ENCODE measurements at regions not wholly inside any gene's neighbourhood (a gene's known extent, or its start where the extent isn't known, plus 50 kb on each side); places are given as distances from the start of the nearest gene placed in this dataset.

DNA sequence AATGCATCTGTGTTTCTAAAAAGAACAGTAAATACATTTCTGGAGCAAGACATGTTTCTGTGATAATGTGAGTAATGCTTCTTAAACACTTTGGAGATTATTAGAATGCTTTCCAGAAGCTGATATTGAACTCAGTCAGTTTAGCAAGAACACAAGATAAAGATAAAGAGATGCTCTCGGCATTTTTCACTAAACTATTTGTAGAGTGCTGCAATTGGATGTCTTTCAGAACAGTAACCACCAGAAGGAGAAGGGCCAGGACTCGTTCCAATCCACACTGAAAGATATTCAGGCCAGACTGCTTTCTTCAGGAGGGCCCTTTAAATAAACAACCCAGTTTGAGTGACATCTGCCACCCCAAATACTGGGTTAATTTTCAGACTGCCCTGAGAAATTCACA, 456.0 kb downstream of the TBC1D4 start:
- DNase-seq (ENCODE audit: low read depth), result no peak
- no peak for TF ChIP-seq MYC (IDR thresholded peaks at IDR 0.05; ENCODE audit: low read depth, low read length)
- no peak for TF ChIP-seq CTCF (IDR thresholded peaks at IDR 0.05; ENCODE audit: low read depth, low read length)
- no peak for TF ChIP-seq POLR2A (IDR thresholded peaks at IDR 0.05; ENCODE audit: extremely low read depth, insufficient read length)
- TF ChIP-seq, protein P1, sequence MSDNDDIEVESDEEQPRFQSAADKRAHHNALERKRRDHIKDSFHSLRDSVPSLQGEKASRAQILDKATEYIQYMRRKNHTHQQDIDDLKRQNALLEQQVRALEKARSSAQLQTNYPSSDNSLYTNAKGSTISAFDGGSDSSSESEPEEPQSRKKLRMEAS (IDR thresholded peaks at IDR 0.05; ENCODE audit: low read depth, low read length), result no peak
- H3K4me3 ChIP-seq (ENCODE audit: low read depth, low read length), result no peak overlapping the region

DNA sequence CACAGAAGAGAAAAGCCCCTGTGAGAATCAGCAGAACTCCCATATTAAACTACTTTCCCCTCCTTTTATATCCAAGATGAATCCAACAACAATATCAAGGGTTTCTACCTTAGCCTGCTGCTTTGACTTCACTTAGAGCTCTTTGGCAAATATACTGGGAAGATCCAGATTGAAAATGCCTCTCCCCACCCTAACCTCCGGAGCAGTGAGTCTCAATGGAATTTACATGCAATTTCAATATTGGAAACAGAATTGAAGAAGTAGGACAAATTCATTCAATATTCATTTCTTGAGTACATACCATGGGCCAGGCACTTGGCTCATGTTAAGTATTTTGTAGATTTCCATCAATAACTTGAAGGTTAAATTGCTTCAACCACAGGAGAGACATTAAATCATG, 457.4 kb downstream of the TBC1D4 start:
- DNase-seq (ENCODE audit: low read depth), result no peak
- no peak overlapping the region for H3K4me3 ChIP-seq (ENCODE audit: low read depth, low read length)
- TF ChIP-seq, protein P1 (IDR thresholded peaks at IDR 0.05; ENCODE audit: low read depth, low read length), result no peak
- no peak for TF ChIP-seq POLR2A (IDR thresholded peaks at IDR 0.05; ENCODE audit: extremely low read depth, insufficient read length)
- no peak for TF ChIP-seq CTCF (IDR thresholded peaks at IDR 0.05; ENCODE audit: low read depth, low read length)
- TF ChIP-seq MYC (IDR thresholded peaks at IDR 0.05; ENCODE audit: low read depth, low read length), result no peak

DNA sequence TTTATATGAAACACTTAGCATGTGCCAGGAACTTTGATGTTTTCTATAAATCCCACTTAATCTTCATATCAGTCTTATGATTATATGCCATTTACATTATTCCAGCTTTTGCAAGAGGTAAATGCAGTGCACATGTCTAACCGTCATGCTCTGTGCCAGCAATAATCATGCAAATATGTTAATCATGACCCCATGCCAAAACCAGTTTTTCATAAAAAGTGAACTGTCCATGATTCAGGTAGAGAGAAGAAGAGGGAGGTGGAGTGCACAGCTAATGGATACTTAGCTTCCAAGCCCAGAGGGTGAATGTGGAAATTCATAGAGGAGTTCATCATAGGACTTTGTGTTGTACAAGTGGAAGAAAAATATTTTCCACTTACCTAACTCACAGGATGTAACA, 458.4 kb downstream of the TBC1D4 start:
- no peak for DNase-seq (ENCODE audit: low read depth)
- no peak for TF ChIP-seq MYC (IDR thresholded peaks at IDR 0.05; ENCODE audit: low read depth, low read length)
- no peak for TF ChIP-seq POLR2A (IDR thresholded peaks at IDR 0.05; ENCODE audit: extremely low read depth, insufficient read length)
- no peak overlapping the region for H3K4me3 ChIP-seq (ENCODE audit: low read depth, low read length)

GRCh38 chr13:75021151-75021550, 460.8 kb downstream of the TBC1D4 start:
- TF ChIP-seq, protein P1 (IDR thresholded peaks at IDR 0.05; ENCODE audit: low read depth, low read length), result no peak
- no peak for TF ChIP-seq POLR2A (IDR thresholded peaks at IDR 0.05; ENCODE audit: extremely low read depth, insufficient read length)
- no peak for TF ChIP-seq CTCF (IDR thresholded peaks at IDR 0.05; ENCODE audit: low read depth, low read length)
- no peak for TF ChIP-seq MYC (IDR thresholded peaks at IDR 0.05; ENCODE audit: low read depth, low read length)
- DNase-seq (ENCODE audit: low read depth), result no peak
- no peak overlapping the region for H3K4me3 ChIP-seq (ENCODE audit: low read depth, low read length)

DNA sequence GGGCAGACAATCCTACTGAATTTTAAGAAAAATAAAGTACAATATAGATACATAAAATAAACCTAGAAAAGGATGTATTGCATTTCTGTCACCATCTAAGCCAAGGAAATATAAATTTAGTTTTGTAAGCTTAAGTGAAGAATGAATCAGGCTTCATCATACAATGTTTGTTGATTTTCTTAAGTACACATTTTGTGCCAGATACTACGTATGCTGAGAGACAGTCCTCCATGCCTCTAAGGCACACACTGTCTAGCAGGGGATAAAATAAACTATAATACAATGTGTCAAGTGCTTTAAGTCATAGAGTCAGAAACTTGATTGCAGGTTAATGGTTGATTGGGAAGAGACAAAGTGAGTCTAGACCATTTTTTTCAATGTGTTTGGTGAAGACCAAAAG, 465.7 kb downstream of the TBC1D4 start:
- TF ChIP-seq MYC (IDR thresholded peaks at IDR 0.05; ENCODE audit: low read depth, low read length), result no peak
- H3K4me3 ChIP-seq (ENCODE audit: low read depth, low read length), result no peak overlapping the region
- no peak for DNase-seq (ENCODE audit: low read depth)

DNA sequence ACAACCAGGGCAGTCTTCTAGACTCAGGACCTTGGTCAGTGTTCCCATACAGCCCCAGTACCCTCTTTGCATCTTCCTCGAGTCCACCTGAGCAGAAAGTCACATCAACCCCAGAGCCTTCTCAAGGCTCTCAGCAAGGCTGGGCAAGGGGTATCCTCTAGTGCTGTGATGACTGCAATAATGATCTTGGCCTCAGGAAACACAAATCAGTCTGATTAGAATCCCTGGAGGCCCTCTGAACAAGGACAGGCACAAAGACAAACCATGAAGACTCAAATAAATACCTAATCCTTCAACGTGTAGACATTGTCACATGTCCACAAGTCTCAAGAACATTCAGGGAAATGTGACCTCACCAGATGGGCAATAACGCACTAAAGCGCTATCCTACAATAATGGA, 468.2 kb downstream of the TBC1D4 start:
- no peak for DNase-seq (ENCODE audit: low read depth)
- H3K4me3 ChIP-seq (ENCODE audit: low read depth, low read length), result no peak overlapping the region
- TF ChIP-seq, protein P1 (IDR thresholded peaks at IDR 0.05; ENCODE audit: low read depth, low read length), result no peak
- TF ChIP-seq POLR2A (IDR thresholded peaks at IDR 0.05; ENCODE audit: extremely low read depth, insufficient read length) (no peak), CTCF (IDR thresholded peaks at IDR 0.05; ENCODE audit: low read depth, low read length) (no peak), MYC (IDR thresholded peaks at IDR 0.05; ENCODE audit: low read depth, low read length) (no peak)

DNA sequence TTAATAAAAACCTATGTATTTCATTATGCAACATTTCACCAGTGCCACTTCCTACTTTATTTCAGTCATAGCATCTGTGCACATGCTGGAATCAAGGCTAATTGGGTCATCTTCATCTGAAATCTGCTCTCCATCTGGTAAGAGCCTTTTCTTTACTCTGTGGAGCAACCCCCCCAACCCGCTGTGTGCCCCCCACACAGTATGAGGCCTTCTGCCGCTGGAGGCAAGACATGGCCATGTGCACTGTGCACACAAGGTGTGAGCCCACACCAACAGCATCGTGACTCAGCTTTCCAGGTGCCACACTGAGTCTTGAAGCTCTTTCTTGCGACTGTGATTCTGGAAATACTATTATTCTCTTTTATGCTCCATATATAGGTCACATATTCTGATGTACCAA, 471.0 kb downstream of the TBC1D4 start:
- no peak overlapping the region for H3K4me3 ChIP-seq (ENCODE audit: low read depth, low read length)
- no peak for DNase-seq (ENCODE audit: low read depth)
- TF ChIP-seq POLR2A (IDR thresholded peaks at IDR 0.05; ENCODE audit: extremely low read depth, insufficient read length) (no peak), CTCF (IDR thresholded peaks at IDR 0.05; ENCODE audit: low read depth, low read length) (no peak), MYC (IDR thresholded peaks at IDR 0.05; ENCODE audit: low read depth, low read length) (no peak)
- TF ChIP-seq, protein P1 (IDR thresholded peaks at IDR 0.05; ENCODE audit: low read depth, low read length), result no peak

All from NB4 (cell line).